Endothelial cell (in vitro differentiated cells): ENCODE measurements at regions not wholly inside any gene's neighbourhood (a gene's known extent, or its start where the extent isn't known, plus 50 kb on each side); places are given as distances from the start of the nearest gene placed in this dataset.

ENCODE experiments used
- DNase-seq: peaks from one replicate; pipeline ENCODE4 v3.0.0; 2021; ENCODE audit warnings: low spot score
- H3K27ac Mint-ChIP-seq: one replicate; pipeline ENCODE4 v1.8.0; 2021; ENCODE audit warnings: mixed read lengths, inconsistent platforms; ENCODE audit not compliant: unreplicated experiment
- H3K27me3 Mint-ChIP-seq: one replicate; pipeline ENCODE4 v1.8.0; 2021; ENCODE audit warnings: mild to moderate bottlenecking, moderate library complexity, mixed read lengths, inconsistent platforms; ENCODE audit not compliant: unreplicated experiment
- H3K36me3 Mint-ChIP-seq: one replicate; pipeline ENCODE4 v1.8.0; 2021; ENCODE audit warnings: mild to moderate bottlenecking, low read depth, mixed read lengths, inconsistent platforms; ENCODE audit not compliant: unreplicated experiment
- H3K4me1 Mint-ChIP-seq: one replicate; pipeline ENCODE4 v1.8.0; 2021; ENCODE audit warnings: mild to moderate bottlenecking, mixed read lengths, inconsistent platforms; ENCODE audit not compliant: unreplicated experiment
- H3K4me3 Mint-ChIP-seq: one replicate; pipeline ENCODE4 v1.8.0; 2021; ENCODE audit warnings: mild to moderate bottlenecking, mixed read lengths, inconsistent platforms; ENCODE audit not compliant: unreplicated experiment
- H3K9me3 Mint-ChIP-seq: one replicate; pipeline ENCODE4 v1.8.0; 2021; ENCODE audit warnings: mixed read lengths, inconsistent platforms; ENCODE audit not compliant: unreplicated experiment
- CTCF ChIP-seq: fragments of 200-600 bp; sonication (generic); IDR thresholded peaks from one replicate; pipeline ENCODE4 v1.5.0; 2021; ENCODE audit warnings: antibody characterized with exemption; ENCODE audit not compliant: unreplicated experiment

GRCh38 chr4:96708766-96709165 lies 868.9 kb downstream of the PDHA2 start:
- DNase-seq, result no peak
- Mint-ChIP-seq H3K27me3 (no peaks in the 10 kb centered on the region), H3K36me3 (no peaks in the 10 kb centered on the region), H3K9me3 (no peaks in the 10 kb centered on the region), H3K4me1 (no peaks in the 10 kb centered on the region), H3K4me3 (no peak overlapping the region), H3K27ac (no peak overlapping the region)
- TF ChIP-seq CTCF, result no peak

- DNase-seq, result no peak
- Mint-ChIP-seq H3K9me3 (no peaks in the 10 kb centered on the region), H3K36me3 (no peaks in the 10 kb centered on the region), H3K27ac (no peak overlapping the region), H3K4me3 (no peak overlapping the region), H3K4me1 (no peaks in the 10 kb centered on the region), H3K27me3 (no peaks in the 10 kb centered on the region)
- TF ChIP-seq CTCF, result no peak
Measured at GRCh38 chr4:96713271-96713850, 873.5 kb downstream of the PDHA2 start.

GRCh38 chr4:96729641-96730040 lies 889.7 kb downstream of the PDHA2 start:
- Mint-ChIP-seq H3K4me1 (no peaks in the 10 kb centered on the region), H3K27ac (no peak overlapping the region), H3K27me3 (no peaks in the 10 kb centered on the region), H3K36me3 (no peaks in the 10 kb centered on the region), H3K9me3 (peaks cover 7% of the 10 kb centered on the region), H3K4me3 (no peak overlapping the region)
- DNase-seq, result no peak
- TF ChIP-seq CTCF, result no peak

GRCh38 chr4:96730432-96730831 lies 890.5 kb downstream of the PDHA2 start:
- Mint-ChIP-seq H3K9me3 (peaks cover 7% of the 10 kb centered on the region), H3K36me3 (no peaks in the 10 kb centered on the region), H3K4me3 (no peak overlapping the region), H3K27me3 (no peaks in the 10 kb centered on the region), H3K4me1 (no peaks in the 10 kb centered on the region), H3K27ac (no peak overlapping the region)
- no peak for DNase-seq
- no peak for TF ChIP-seq CTCF

GRCh38 chr4:96736352-96736889 lies 896.5 kb downstream of the PDHA2 start:
- H3K36me3 Mint-ChIP-seq, result no peaks in the 10 kb centered on the region
- H3K27me3 Mint-ChIP-seq, result no peaks in the 10 kb centered on the region
- no peak overlapping the region for H3K4me3 Mint-ChIP-seq
- H3K27ac Mint-ChIP-seq, result no peak overlapping the region
- no peaks in the 10 kb centered on the region for H3K4me1 Mint-ChIP-seq
- no peak for DNase-seq
- peaks cover 7% of the 10 kb centered on the region for H3K9me3 Mint-ChIP-seq
- TF ChIP-seq CTCF, result no peak
